Kidney epithelial cell (primary cell): ENCODE measurements at regions not wholly inside any gene's neighbourhood (a gene's known extent, or its start where the extent isn't known, plus 50 kb on each side); places are given as distances from the start of the nearest gene placed in this dataset.

Experiments used
- DNase-seq: peaks from one replicate; pipeline ENCODE4 v3.0.0-alpha.2; 2010; ENCODE audit warnings: low read depth
- H3K27me3 ChIP-seq: 2 replicates; pipeline ENCODE4 v1.6.0; 2011; ENCODE audit warnings: low read length; ENCODE audit not compliant: control insufficient read depth, insufficient read depth
- H3K36me3 ChIP-seq: 2 replicates; pipeline ENCODE4 v1.5.1; 2011; ENCODE audit warnings: low read length; ENCODE audit not compliant: control insufficient read depth, insufficient read depth
- H3K4me3 ChIP-seq: 2 replicates; pipeline ENCODE4 v1.5.1; 2011; ENCODE audit warnings: low read depth, mild to moderate bottlenecking, control low read depth, low read length
- CTCF ChIP-seq: IDR thresholded peaks from 2 replicates; pipeline ENCODE4 v1.5.1; 2011; ENCODE audit warnings: mild to moderate bottlenecking, moderate library complexity, low read length, control low read depth, inconsistent platforms; ENCODE audit not compliant: insufficient read depth, poor library complexity, severe bottlenecking

DNA sequence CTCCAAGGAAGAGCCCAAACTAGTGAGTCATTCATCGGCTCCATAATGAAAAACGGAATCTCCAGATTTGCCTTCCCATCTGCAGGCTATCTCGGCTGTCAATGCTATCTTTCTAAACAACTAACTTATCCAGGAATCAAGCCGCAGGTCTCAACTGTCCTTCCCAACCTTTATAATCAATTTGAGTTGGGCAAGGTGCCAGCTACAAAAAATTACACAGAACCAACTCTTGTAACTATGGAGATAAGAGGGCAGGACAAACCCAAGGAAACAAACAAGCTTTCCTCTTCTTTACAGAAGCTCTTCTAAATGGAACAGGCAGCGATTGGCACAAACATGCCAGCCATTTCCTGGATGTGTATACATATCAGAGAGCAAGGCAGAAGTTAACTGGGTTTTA lies 61.2 kb upstream of the RAI2 start:
- Histone ChIP-seq H3K4me3 (no peak overlapping the region), H3K27me3 (no peaks in the 10 kb centered on the region), H3K36me3 (no peaks in the 10 kb centered on the region)
- TF ChIP-seq CTCF: no peak
- no peak for DNase-seq

DNA sequence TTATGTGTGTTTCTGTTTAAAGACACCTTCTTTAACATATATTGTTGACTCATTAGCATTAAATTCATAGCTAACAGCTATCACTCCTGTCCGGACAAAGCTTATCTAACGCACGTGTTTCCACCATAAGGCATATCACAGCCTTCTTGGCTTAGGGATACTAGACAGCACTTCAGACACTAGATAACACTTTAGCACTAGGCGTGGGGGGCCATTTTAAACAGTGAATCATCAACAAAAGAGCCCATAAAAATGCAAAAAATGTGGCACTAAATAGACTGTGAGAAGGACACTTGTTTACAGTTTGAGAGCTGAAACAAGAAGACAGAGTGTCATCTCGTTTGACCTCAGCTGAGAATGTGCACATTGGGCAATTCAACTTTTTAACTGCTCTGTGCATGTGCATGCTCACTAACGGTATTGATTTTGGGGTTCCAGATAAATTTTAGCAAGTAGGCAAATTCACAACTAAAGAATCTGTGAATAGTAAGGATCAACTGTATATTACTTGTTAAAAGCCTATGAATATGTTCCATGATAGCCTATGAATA lies 58.9 kb upstream of the RAI2 start:
- DNase-seq: no peak

GRCh38 chrX:17917945-17918577 lies 57.0 kb upstream of the RAI2 start:
- no peaks in the 10 kb centered on the region for H3K36me3 ChIP-seq
- H3K27me3 ChIP-seq: no peaks in the 10 kb centered on the region
- no peak for TF ChIP-seq CTCF
- DNase-seq: no peak
- no peak overlapping the region for H3K4me3 ChIP-seq

More for the DNA sequence above, 58.9 kb upstream of the RAI2 start:
- Histone ChIP-seq H3K4me3 (no peak overlapping the region), H3K27me3 (no peaks in the 10 kb centered on the region), H3K36me3 (no peaks in the 10 kb centered on the region)
- no peak for TF ChIP-seq CTCF

GRCh38 chrX:17913801-17914200 lies 52.7 kb upstream of the RAI2 start:
- no peak for TF ChIP-seq CTCF
- no peak for DNase-seq
- Histone ChIP-seq H3K27me3 (no peaks in the 10 kb centered on the region), H3K4me3 (no peak overlapping the region), H3K36me3 (no peaks in the 10 kb centered on the region)
